GM21526 (cell line): ENCODE measurements at regions not wholly inside any gene's neighbourhood (a gene's known extent, or its start where the extent isn't known, plus 50 kb on each side); places are given as distances from the start of the nearest gene placed in this dataset.
"Not testable (repeated sequence)": the region's sequence is repeated elsewhere in the genome, so short reads cannot be mapped to it uniquely, and the experiment has no call there.

Experiments used
- ATAC-seq: cut with Tn5 transposase; IDR thresholded peaks from one replicate; pipeline ENCODE4 v1.9.1; 2021; ENCODE audit warnings: moderate library complexity; ENCODE audit not compliant: unreplicated experiment, low FRiP score

DNA sequence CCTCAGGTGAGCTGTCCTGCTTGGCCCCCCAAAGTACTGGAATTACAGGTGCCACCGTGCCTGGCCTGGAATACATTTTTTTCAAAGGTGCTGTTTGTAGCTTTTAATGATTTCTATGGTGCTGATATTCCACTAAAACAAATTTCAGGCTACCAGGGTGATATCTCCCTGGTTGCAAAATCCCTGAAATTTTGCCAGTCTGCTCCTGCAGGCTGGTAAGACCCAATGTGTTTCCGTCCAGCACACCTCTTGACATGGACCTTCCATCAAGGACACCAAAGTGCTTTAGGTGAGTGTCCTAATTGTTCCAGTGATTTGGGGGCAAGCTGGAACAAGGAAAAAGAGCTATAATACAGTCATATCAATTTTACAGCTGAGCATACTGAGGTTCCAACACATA is 69.8 kb upstream of the KMT2C start:
- no peak for ATAC-seq

DNA sequence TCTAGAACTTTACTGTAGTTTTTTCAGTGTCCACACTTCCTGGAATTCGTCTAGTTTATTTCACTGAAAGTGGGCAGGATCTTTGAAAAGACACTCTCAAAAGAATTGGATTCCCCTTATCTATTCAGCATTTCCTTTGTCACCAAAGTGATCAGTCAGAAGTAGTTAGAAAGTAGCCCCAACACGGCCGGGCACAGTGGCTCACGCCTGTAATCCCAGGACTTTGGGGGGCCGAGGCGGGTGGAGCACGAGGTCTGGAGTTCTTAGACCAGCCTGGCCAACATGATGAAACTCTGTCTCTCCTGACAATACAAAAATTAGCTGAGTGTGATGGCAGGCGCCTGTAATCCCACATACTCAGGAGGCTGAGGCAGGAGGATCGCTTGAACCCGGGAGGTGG is 69.0 kb upstream of the KMT2C start:
- ATAC-seq: no peak

DNA sequence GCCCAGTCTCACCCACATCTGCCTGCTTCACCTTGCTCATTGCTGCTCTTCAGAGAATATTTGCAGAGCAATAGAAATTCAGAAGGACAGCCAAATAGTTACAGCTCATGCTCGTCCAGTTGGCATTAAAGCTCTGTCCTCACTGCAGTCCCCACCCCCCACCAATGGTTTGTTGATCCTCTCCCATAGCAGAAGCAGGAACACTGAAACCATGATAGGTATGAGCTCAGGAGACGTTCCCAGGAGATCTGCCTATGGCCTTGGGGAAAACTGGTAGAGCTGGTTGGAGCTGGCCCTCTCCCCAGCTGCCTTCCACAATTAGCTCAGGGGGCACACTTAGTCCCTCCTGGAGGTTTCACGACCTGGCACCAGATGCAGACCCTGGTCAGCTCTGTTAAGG is 68.6 kb upstream of the KMT2C start:
- no peak for ATAC-seq

- no peak for ATAC-seq
Observed at GRCh38 chr7:152502813-152503790, 67.3 kb upstream of the KMT2C start.

DNA sequence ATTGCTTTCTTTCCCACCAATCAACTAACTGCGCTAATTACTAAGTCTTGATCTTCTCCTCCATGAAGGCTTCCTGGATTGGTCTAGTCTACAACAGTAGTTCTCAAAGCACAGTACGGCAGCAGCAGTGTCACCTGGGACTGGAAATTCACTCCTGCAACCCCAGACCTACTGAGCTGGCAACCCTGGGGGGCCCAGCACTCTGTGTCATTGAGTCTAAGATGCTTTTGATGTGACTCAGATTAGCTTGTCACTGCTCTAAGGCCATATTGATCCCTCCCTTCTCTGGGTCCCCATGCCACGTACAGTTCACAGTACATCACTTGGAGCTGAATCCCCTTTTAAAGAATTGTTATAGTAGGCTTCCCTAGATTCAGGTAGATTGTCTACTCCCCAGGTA is 65.7 kb upstream of the KMT2C start:
- ATAC-seq: no peak

- ATAC-seq: not testable (repeated sequence)
Observed at GRCh38 chr7:152499969-152500368, 64.2 kb upstream of the KMT2C start.

DNA sequence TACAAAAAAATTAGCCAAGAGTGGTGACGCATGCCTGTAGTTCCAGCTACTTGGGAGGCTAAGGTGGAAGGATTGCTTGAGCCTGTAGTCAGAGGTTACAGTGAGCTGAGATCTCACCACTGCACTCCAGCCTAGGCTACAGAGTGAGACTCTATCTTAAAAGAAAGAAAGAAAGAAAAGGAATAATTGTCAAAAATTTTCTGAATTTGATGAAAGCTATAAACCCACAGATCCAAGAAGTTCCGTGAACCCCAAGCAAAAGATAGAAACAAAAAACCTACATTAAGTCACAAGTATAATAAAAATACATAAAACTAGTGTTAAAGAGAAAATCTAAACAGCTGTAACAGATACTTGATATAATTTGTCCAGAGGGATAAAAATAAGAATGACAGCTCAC is 60.1 kb upstream of the KMT2C start:
- no peak for ATAC-seq

- no peak for ATAC-seq
Observed at GRCh38 chr7:152492952-152493351, 57.1 kb upstream of the KMT2C start.

- ATAC-seq: no peak
Observed at GRCh38 chr7:152489044-152489443, 53.2 kb upstream of the KMT2C start.

DNA sequence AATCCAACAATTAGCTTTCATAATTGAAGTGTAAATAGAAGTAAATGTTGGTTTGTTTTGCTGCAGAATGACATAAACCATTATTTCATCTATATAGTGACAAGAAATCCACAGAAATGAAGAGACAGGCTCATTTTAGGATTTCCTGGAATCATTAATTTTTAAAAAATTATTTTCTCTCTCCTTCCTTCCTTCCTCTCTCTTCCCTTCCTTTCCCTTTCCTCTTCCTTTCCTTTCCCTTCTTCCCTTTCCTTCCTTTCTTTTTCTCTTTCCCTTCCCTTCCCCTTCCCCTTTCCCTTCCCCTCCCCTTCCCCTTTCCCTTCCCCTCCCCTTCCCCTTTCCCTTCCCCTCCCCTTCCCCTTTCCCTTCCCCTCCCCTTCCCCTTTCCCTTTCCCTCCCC is 51.2 kb upstream of the KMT2C start:
- no peak for ATAC-seq

GRCh38 chr7:152485826-152486225 is 50.0 kb upstream of the KMT2C start:
- ATAC-seq: no peak
